ENCODE measurements at regions not wholly inside any gene's neighbourhood (a gene's known extent, or its start where the extent isn't known, plus 50 kb on each side); places are given as distances from the start of the nearest gene placed in this dataset.

DNA sequence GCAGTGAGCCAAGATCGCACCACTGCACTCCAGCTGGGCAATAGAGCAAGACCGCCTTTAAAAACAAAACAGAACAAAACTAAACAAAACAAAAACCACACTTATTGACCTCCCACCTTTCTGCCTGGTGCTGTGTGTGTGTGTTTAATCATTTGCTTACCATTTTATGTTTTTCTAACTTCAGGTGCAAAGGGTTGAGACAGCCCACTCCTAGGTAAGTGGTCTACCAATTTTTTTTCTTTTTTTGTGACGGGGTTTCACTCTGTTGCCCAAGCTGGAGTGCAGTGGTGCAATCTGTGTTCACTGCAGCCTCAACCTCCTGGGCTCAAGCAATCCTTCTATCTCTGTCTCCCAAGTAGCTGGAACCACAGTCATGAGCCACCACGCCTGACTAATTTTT is 65.8 kb downstream of the SALL1 start:
- DNase-seq (ENCODE audit: extremely low read depth in 1 of 2, low read depth in 1 of 2) = no peak

DNA sequence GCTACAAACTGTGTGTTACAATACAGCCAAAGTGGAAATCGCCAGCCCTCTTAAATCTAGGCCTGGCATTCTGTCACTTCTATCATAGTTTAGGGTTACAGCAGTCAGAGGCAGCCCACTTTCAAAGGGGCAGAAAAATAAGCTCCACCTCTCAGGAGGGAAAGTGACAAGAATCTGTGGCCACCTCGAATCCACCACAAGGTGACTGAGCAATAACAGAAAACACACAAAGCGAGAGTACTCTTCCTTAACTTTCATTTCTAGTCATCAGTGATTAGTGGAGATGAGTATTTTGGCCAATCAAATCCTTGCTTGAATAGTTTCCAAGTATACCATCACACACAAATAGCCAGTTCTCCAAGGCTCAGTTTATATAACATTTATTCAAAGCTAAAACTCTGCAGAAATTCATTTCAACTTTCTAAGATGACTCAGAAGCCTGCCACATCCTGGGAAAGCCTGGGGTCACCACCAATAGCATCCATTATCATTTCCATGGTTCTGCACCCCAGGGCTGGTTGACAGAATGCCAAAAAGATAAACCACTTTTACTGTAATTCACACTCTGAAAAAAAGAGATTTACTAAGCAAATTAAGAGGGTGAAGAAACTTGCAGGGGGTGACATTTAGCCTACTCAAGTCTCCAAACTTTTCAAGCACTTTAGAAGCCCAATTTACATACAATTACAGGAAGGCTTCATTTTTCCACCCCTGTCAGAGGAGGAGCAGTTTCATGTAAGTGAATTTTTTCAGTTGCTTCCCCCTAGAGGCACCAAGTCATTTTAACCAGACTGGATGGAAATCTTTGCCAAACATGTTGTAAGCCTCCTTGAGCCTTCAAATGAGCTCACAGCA is 66.8 kb downstream of the SALL1 start:
- no peak for DNase-seq (ENCODE audit: extremely low read depth in 1 of 2, low read depth in 1 of 2)

DNA sequence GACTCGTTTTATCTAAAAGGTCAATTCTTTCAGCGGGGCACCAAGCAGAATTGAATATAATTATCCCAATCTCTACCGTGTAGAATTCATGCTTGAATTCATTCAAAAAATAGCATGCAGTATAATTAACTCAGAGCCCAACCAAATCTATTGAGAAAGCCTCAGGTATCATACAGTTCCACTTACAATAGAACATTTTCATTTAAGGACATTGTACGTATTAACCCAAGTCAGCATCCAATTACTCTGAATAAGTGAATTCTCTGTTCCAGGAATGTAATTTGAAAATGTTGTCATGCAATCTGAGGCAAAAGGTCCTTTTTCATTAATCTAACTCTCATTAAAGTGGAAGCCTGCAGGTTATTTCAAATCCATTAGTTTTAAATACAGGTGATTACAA is 78.5 kb downstream of the SALL1 start:
- DNase-seq (ENCODE audit: extremely low read depth in 1 of 2, low read depth in 1 of 2) = no peak

DNA sequence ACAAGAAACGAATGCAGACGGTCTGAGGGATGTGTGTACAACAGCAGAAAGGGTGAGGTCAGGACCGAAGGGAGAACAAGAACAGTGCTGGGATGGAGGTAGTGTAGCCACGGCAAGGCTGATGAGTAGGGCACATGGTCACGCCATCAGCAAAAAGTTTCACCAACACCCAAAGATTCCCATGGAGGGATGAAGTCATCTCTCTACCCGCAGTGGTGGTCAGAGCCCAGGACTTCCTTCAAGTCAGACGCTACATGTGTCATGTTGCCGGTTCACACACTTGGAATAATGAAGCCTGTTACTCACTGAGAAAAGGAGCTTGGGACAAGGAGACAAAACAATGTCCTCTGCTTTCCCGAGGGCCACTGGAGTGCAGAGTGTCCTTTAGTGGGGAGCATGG is 79.7 kb downstream of the SALL1 start:
- no peak for DNase-seq (ENCODE audit: extremely low read depth in 1 of 2, low read depth in 1 of 2)

DNA sequence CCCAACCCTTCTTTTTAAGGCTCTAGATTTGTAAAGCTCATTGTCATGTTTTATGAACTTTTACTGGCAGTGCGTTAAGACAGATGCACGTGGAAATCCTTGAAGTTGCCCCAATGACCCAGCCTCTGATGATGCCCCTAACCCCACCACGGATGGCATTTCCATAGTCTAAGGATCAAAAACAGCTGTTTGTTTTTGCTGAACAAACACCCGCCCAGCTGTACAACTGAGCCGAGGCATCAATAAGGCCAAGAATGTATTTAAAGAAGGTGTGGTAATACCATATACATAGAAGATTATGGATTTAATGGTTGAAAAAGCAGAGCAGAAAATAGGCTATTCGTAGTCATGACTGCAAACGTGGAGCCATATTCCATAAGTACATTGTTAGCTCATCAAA is 83.7 kb downstream of the SALL1 start:
- no peak for DNase-seq (ENCODE audit: extremely low read depth in 1 of 2, low read depth in 1 of 2)

DNA sequence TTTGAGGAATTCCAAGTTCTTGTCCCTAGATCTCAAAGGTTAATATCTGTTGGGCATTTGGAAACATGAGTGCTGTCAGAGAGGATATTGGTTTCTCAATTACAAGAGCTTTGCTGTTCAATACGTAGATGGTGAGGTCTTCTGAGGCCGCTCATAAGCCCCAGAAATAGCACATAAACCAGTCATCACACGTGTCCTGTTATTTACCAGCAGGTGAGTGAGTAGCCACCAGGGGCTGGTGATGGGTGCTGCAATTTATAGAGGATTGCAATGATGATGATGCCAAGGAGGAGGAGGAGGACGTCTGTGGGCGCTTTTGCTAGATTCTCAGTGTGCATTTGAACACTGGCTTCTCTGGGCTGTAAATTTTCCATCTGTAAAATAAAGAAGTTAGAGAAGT is 89.0 kb downstream of the SALL1 start:
- no peak for DNase-seq (ENCODE audit: extremely low read depth in 1 of 2, low read depth in 1 of 2)

DNA sequence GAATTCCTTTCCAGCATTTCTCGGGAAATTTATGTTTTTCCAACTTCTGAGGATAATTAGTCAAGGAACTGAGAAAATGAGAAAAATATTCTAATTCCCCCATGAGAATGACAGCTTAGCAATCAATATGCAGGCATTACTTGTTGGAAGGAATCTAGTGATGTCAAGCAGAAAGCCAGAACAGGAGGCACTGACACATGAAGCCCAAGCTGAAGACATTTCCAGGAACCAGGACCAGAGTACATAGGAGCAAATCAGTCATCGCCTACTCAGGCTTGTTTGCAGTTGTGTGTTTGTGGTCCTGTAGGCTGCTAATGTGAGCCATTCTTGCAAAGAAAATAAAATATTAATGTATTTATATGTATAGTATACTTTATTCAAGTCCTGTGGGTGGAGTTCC is 89.7 kb downstream of the SALL1 start:
- no peak for DNase-seq (ENCODE audit: extremely low read depth in 1 of 2, low read depth in 1 of 2)

DNA sequence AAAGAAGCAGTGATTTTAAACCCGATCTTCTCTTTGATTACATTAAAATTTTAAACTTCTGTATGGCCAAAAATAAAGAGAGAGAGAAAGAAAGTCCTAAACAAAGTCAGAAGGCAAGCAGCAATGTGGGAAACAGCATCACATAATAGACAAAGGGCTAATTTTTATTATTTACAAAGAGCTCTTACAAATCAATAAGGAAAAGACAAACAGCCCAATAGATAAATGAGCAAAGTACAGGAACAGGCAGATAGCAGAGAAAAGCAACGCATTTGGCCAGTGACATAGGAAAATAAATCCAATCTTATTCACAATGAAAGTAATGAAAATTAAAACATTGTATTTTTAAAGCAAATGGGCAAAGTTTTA is 93.1 kb downstream of the SALL1 start:
- DNase-seq (ENCODE audit: extremely low read depth in 1 of 2, low read depth in 1 of 2) = no peak

DNA sequence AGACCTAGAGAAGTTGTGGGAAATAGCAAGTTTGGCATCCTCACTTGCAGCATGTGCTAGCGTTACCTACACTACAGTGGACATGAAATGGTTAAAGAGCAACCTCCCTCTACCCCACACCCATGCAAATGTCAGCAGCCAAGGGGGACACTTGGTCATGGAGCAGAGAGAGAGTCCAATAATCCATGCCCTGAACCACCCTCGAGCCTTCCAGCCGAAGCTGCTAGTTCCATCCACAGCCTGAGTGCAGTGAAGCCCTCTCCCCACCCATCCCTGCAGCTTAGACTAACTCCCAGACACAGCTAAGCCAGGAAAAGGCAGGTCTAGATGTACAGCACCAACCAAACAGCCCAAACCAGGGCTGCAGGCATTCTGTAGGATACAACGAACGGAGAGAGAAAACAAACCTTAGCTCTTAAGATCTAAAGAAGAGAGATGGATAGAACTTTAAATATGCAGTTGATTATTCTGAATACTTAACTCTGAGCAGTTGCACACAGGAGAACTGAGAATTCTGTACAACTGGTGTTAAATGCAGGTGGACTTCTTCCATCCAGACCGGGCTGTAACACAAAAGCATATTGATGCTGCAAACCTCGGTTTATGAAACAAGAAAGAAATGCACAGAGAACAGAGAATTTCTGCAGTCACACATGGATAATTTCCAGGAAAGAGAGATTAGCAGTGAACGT is 93.8 kb downstream of the SALL1 start:
- no peak for DNase-seq (ENCODE audit: extremely low read depth in 1 of 2, low read depth in 1 of 2)

DNA sequence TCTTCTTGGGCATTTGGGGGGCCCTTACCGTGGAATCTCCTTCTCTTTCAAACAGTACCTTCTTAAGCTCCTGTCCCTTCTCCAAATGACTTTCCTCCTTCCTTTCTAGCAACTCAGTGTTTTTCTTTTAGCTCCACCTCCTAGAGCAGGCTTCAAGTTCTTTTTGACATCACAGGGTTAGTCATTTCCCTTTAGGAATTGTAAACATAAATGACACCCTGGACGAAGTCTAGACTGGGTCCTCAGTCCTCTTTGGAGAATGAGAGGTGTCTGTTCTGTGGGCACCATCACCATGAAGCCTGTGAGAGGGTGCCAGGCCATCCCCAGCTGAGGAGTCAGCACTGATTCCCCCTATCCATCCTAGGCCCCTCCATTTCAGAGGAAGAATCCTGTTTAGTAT is 94.7 kb downstream of the SALL1 start:
- DNase-seq (ENCODE audit: extremely low read depth in 1 of 2, low read depth in 1 of 2) = no peak

DNA sequence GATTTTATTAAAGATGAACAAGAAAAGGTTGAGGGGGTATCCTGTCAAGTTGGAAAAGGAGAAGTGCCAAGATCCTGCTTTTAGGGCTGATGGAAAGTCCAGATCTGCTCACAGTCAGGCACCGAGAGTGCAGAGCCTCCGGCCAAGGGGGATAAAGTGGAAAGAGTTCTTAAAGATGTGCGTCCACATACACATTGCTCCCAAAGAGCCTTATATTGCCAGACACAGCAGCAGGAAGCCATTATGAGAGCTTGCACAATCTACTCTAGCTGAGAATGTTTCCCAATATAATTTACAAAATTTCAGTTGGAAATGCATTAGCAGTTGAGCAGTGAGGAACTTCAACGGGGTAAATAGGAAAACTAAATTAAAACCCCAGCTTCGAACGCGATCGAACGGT is 95.6 kb downstream of the SALL1 start:
- no peak for DNase-seq (ENCODE audit: extremely low read depth in 1 of 2, low read depth in 1 of 2)

DNA sequence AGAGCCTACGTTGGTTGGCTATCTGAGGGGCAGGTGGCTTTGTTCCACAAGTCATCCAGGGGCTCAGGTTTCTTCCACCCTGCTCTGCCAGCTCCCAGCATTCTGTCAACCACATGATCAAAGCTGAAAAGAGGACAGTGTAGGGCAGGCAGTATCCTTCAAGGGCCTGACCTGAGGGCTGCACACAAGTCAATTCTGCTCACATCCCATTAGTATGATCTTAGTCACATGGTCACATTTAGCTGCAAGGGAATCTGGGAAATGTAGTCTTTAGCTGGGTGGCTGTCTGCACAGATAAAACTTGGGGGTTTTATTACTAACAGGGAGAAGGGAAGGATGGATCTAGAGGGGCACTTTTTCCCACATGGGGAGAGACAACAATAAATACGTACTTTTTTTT is 97.3 kb downstream of the SALL1 start:
- DNase-seq (ENCODE audit: extremely low read depth in 1 of 2, low read depth in 1 of 2) = no peak

DNA sequence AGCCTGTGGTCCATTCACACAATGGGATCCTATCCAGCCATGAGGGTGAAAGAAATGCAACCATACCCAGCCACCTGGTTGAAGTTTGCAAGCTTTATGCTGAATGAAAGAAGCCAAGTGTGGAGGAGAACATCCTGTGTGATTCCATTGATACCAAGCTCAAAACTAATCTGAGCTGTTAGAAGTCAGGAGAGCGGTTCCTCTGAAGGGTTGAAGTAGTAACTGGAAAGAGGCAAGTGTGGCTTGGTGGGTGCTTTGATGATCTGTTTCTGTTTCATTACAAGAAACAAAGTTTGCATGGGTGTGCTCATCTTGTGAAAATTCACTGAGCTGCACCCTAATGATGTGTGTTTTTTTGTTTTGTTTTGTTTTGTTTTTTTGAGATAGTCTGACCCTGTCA is 99.4 kb downstream of the SALL1 start:
- no peak for DNase-seq (ENCODE audit: extremely low read depth in 1 of 2, low read depth in 1 of 2)

DNA sequence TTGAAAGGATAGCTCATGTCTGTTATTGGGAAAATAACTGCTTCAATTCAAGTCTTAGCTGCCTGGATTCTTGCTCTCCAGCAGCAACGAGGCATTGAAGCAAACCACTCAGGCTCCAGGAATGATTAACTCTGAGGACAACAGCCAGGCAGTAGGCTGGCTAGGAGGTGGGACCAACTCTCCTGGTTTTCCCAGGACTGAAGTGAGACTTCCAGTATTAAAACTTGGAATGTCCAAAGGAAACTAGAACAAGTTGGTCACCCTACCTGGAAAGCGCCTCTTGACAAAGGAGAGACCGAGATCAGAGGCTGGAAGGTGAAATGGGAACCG is 100.7 kb downstream of the SALL1 start:
- no peak for DNase-seq (ENCODE audit: extremely low read depth in 1 of 2, low read depth in 1 of 2)

DNA sequence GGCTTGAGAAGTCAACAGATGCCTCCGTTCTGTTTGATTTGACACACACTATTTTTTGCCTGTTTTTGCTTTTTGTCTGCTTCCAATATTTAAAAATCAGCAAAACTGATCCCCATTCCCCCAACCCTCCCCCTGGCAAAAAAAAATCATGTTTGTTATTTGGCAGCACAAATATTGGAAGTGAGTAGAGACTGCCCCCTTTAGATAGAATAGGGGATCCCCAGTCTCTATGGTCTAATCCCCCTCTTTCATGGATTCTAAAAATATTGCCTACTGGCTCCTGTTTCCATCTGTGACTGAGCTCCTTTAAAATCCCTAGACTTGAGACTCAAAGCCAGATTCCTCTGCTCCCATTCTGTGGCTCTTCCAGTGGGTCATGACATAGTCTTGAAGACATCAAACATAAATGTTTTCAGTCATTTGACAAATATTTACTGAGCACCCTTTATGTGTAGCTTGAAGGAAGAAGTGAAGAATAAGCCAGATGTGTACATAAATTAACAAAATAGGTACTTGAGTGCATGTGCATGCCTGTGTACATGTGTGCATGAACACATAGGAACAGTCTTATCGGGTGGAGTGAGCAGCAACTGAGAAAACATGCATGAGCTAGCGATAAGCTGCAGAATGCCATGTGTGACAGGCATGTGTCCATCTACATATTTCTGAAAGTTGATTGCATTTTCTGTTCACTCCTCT is 101.2 kb downstream of the SALL1 start:
- no peak for DNase-seq (ENCODE audit: extremely low read depth in 1 of 2, low read depth in 1 of 2)

DNA sequence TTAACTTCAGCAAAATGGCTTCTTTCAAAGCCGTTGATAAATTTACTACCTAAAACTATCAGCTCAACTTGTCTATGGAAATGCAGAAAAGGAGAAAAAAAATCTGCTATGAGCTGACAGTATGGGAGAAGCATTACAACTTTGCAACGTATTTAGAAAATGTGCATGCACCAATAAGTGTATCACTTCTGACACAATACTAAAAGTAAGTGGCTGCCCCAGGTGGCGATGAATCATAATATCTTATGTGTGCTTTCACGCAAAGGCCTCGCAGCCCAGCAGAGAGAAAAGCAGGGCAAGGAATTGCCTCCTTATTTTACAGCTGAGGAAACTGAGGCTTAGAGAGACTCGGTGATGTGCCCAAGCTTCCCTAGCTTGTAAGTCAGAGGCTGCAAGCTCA is 101.8 kb downstream of the SALL1 start:
- DNase-seq (ENCODE audit: extremely low read depth in 1 of 2, low read depth in 1 of 2) = no peak

DNA sequence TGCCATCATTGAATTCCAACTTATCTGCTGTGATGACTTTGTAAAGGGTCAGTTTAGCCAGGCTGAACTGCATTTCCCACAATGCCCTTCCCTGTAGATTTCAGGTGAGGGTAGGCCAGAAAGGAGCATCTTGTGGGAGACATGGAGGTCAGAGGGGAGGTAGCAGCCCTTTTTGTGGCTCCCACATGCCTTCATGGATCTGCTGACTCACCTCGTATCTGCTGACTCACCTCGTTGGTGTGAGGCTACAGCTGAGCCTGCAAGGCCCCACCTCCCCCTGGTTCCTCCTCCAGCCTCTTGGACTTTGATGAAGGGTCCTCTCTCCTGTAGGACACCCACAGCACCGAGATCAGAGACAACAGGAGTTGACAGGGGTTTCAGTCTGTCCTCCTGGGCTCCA is 102.5 kb downstream of the SALL1 start:
- DNase-seq (ENCODE audit: extremely low read depth in 1 of 2, low read depth in 1 of 2) = no peak

DNA sequence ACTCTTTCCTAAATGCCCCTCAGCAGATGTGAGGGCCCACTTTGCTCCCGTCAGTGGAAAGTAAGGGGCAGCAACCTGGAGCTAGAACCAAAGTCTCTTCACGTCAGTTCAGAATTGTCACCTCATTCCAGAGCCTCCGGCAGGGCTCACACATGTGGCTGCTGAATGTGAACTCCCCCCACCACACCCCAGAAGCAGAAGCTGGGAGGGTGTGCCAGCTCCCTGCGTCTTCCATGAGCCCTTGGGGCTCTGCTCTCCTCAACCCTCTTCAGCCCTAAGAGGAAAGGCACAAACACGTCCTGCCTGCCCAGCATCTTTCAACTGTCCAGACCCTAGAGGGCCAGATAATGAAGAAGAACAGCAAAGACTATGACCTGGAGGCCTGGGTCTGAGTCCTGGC is 105.3 kb downstream of the SALL1 start:
- no peak for DNase-seq (ENCODE audit: extremely low read depth in 1 of 2, low read depth in 1 of 2)

DNA sequence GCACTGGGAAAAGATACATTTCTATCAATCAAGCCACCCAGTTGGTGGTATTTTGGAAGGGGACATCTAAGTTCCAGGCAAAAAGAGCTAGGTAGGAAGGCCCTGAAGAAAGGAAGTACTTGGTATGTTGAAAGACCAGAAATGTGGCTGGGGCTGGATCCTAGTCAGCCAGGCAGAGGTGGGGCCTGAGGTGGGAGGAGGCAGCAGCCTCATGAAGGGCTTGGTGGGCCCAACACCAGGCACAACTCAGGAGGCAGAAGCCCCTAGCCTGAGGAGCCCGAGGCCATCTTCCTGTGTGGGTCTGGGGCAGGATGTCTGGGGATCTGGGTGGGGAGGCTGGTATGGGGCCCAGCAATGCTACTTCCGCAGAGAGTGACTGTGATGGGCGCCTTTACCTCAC is 105.9 kb downstream of the SALL1 start:
- DNase-seq (ENCODE audit: extremely low read depth in 1 of 2, low read depth in 1 of 2) = no peak

DNA sequence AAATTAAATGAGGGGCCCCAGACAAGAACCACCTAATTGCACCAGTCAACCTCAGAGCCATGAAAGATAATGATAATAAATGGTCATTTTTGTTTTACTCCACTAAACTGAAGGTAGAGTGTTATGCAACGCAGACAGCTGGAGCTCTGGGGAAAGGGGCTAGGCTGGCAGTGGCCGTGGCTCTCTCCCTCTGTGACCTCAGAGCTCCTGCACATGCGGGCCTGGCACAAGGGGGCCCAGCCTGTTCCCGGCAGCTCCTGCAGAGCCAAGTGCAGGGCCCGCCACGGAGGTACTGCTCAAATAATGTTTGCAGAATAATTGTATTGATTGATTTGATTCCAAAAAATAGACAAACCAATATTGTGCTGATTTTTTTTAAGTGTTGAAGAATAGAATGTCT is 109.5 kb downstream of the SALL1 start:
- DNase-seq (ENCODE audit: extremely low read depth in 1 of 2, low read depth in 1 of 2) = no peak

DNA sequence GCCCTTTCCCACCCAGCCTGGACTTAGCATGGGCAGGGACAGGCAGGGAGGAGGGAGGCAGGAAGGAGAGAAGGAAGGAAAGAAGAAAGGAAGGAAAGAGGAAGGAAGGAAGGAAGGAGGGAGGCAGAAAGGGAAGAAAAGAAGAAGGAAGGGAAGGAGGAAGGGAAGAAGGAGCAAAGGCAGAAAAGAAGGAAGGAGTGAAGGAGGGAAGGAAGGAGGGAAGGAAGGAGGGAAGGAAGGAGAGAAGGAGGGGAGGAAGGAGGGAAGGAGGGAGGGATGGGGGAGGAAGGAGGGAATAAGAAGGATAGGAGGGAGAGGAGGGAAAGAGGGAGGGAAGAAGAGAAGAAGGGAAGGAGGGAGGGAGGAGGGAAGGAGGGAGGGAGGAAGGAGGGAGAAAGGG is 110.4 kb downstream of the SALL1 start:
- DNase-seq (ENCODE audit: extremely low read depth in 1 of 2, low read depth in 1 of 2) = no peak

DNA sequence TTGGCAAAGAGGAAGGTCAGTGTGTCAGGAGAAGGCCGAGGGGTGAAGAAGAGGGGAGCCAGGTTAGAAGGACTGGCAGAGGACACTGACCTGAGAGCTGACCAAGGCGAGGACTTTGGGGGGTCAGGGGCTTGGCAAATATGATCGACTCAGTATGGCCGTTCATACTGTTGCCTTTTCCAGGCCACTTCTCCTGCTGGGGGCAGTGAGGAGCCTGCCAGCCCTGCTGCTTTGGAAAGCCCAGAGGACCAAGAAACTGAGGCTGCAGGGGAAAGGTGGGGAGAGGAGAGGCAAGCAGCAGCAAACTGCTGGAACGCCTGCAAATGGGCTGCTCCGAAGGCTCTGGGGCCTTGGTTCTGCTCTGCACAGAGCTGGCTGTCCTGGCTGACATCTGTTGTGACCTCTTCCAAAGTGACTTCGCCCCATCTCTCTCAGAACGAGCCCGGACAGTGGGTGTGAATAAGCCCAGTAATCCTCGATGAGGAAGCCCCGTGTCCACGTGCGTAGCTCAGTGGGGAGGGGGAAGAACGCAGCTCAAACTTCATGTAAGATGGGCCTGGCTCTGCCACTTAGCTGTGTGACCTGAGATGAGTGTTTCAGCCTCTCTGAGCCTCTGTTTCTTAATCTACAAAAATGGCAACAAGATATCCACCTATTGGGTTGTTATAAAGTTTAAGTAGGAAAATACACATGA is 111.3 kb downstream of the SALL1 start:
- no peak for DNase-seq (ENCODE audit: extremely low read depth in 1 of 2, low read depth in 1 of 2)
